ENCODE measurements at regions not wholly inside any gene's neighbourhood (a gene's known extent, or its start where the extent isn't known, plus 50 kb on each side); places are given as distances from the start of the nearest gene placed in this dataset.
"Not testable (repeated sequence)": the region's sequence is repeated elsewhere in the genome, so short reads cannot be mapped to it uniquely, and the experiment has no call there.

DNA sequence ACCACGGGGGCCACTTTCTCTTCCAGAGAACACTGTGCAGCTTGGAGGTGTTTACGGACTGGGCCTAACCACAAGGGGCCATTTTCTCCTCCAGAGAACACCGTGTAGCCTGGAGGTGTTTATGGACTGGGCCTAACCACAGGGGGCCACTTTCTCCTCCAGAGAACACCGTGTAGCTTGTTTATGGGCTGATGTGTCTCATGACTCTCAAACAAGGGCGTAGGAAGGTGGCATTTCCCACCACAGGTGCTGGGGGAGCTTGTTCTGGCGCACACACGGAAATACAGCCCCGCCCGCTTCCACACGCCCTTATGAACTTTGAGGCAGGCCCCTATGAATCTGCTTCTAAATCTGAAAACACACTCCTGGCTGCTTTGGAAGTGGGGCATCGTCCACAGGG is 174.6 kb upstream of the SFSWAP start:
- TF ChIP-seq, protein P1, sequence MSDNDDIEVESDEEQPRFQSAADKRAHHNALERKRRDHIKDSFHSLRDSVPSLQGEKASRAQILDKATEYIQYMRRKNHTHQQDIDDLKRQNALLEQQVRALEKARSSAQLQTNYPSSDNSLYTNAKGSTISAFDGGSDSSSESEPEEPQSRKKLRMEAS (IDR thresholded peaks at IDR 0.05; ENCODE audit: low read depth, low read length): no peak
- TF ChIP-seq, protein P2, sequence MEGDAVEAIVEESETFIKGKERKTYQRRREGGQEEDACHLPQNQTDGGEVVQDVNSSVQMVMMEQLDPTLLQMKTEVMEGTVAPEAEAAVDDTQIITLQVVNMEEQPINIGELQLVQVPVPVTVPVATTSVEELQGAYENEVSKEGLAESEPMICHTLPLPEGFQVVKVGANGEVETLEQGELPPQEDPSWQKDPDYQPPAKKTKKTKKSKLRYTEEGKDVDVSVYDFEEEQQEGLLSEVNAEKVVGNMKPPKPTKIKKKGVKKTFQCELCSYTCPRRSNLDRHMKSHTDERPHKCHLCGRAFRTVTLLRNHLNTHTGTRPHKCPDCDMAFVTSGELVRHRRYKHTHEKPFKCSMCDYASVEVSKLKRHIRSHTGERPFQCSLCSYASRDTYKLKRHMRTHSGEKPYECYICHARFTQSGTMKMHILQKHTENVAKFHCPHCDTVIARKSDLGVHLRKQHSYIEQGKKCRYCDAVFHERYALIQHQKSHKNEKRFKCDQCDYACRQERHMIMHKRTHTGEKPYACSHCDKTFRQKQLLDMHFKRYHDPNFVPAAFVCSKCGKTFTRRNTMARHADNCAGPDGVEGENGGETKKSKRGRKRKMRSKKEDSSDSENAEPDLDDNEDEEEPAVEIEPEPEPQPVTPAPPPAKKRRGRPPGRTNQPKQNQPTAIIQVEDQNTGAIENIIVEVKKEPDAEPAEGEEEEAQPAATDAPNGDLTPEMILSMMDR (IDR thresholded peaks at IDR 0.05; ENCODE audit: low read depth, low read length): no peak
- no peak for TF ChIP-seq POLR2A (IDR thresholded peaks at IDR 0.05; ENCODE audit: extremely low read depth, insufficient read length)
- no peak for DNase-seq (ENCODE audit: low read depth)
- H3K4me3 ChIP-seq (ENCODE audit: low read depth, low read length): no peak overlapping the region

GRCh38 chr12:131536766-131537165 is 174.1 kb upstream of the SFSWAP start:
- TF ChIP-seq MYC (IDR thresholded peaks at IDR 0.05; ENCODE audit: low read depth, low read length): no peak
- TF ChIP-seq, protein P1 (IDR thresholded peaks at IDR 0.05; ENCODE audit: low read depth, low read length): no peak
- TF ChIP-seq, protein P2 (IDR thresholded peaks at IDR 0.05; ENCODE audit: low read depth, low read length): no peak
- TF ChIP-seq POLR2A (IDR thresholded peaks at IDR 0.05; ENCODE audit: extremely low read depth, insufficient read length): no peak
- H3K4me3 ChIP-seq (ENCODE audit: low read depth, low read length): no peak overlapping the region
- DNase-seq (ENCODE audit: low read depth): no peak

DNA sequence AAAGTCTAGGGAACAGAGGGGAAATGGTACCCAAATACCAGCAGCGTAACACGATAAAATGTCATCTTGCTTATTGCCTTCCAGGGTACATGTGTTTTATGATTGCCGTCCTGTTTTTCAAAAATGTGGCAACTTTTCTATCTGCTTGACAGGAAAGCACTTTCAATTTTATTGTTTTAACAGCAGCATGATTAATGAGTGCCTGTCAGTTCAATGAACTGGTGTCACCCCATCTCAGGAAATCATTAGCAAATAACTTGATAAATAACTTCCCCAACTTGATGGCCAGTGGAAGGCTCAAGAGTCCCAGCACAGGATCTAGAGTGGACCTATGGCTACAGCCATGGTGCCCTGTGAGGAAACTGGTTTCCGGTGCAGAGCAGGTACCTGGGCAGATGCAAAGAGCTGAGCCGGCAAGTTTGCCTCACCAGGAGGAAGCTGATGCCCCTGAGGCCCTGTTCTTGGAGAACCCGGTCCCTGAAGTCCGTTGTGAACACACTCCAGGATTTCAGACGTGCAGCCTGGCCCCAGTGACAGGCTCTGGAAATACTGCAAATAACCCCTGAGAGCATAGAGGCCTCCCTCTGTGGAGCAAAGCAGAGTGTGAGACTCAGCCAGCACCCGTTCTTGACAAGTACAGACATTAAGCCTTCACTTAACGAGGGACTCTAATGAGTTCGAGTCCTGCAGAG is 173.5 kb upstream of the SFSWAP start:
- no peak for DNase-seq (ENCODE audit: low read depth)

GRCh38 chr12:131539381-131539780 is 171.5 kb upstream of the SFSWAP start:
- TF ChIP-seq MYC (IDR thresholded peaks at IDR 0.05; ENCODE audit: low read depth, low read length): no peak
- TF ChIP-seq, protein P2 (IDR thresholded peaks at IDR 0.05; ENCODE audit: low read depth, low read length): no peak
- TF ChIP-seq, protein P1 (IDR thresholded peaks at IDR 0.05; ENCODE audit: low read depth, low read length): no peak
- no peak overlapping the region for H3K4me3 ChIP-seq (ENCODE audit: low read depth, low read length)
- no peak for DNase-seq (ENCODE audit: low read depth)

More for the DNA sequence above, 173.5 kb upstream of the SFSWAP start:
- TF ChIP-seq MYC (IDR thresholded peaks at IDR 0.05; ENCODE audit: low read depth, low read length): no peak
- H3K4me3 ChIP-seq (ENCODE audit: low read depth, low read length): no peak overlapping the region

- DNase-seq (ENCODE audit: low read depth): no peak
- TF ChIP-seq, protein P1 (IDR thresholded peaks at IDR 0.05; ENCODE audit: low read depth, low read length): no peak
- TF ChIP-seq POLR2A (IDR thresholded peaks at IDR 0.05; ENCODE audit: extremely low read depth, insufficient read length): no peak
- TF ChIP-seq, protein P2 (IDR thresholded peaks at IDR 0.05; ENCODE audit: low read depth, low read length): no peak
- TF ChIP-seq MYC (IDR thresholded peaks at IDR 0.05; ENCODE audit: low read depth, low read length): no peak
- no peak overlapping the region for H3K4me3 ChIP-seq (ENCODE audit: low read depth, low read length)
Observed at GRCh38 chr12:131540138-131540623, 170.7 kb upstream of the SFSWAP start.

DNA sequence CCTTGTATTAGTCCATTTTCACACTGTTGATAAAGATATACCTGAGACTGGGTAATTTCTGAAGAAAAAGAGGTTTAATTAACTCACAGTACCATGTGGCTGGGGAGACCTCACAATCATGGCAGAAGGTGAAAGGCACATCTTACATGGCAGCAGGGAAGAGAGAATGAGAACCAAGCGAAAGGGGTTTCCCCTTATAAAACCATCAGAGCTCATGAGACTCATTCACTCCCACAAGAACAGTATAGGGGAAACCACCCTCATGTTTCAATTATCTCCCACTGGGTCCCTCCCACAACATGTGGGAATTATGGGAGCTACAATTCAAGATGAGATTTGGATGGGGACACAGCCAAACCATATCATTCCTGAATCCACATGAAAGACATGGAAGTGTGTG is 169.4 kb upstream of the SFSWAP start:
- not testable (repeated sequence) for DNase-seq (ENCODE audit: low read depth); H3K4me3 ChIP-seq (ENCODE audit: low read depth, low read length)

DNA sequence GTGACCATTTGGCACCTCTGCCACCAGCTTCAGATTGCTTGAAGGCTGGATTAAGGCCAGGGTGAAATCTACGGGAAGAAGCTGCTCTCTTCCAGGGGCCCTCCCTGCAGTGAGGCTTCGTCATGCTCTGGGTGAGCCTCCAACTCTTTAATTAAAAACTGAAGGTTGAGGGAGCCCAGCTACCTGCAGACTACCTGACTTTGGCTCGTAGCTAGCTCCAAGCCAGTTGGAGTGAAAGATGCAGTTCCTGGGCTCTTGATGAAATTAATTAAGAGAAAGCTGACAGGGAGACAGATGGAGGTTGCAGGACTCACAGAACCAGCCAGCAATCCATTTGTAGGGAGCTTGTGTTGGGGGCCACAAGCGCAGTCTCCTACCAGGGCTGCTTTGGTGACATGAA is 168.5 kb upstream of the SFSWAP start:
- TF ChIP-seq, protein P2 (IDR thresholded peaks at IDR 0.05; ENCODE audit: low read depth, low read length): no peak
- TF ChIP-seq, protein P1 (IDR thresholded peaks at IDR 0.05; ENCODE audit: low read depth, low read length): no peak
- no peak for TF ChIP-seq MYC (IDR thresholded peaks at IDR 0.05; ENCODE audit: low read depth, low read length)
- TF ChIP-seq POLR2A (IDR thresholded peaks at IDR 0.05; ENCODE audit: extremely low read depth, insufficient read length): no peak
- no peak overlapping the region for H3K4me3 ChIP-seq (ENCODE audit: low read depth, low read length)
- no peak for DNase-seq (ENCODE audit: low read depth)

All from NB4 (cell line).